HG03342 (cell line): ENCODE measurements at regions not wholly inside any gene's neighbourhood (a gene's known extent, or its start where the extent isn't known, plus 50 kb on each side); places are given as distances from the start of the nearest gene placed in this dataset.
"Not testable (repeated sequence)": the region's sequence is repeated elsewhere in the genome, so short reads cannot be mapped to it uniquely, and the experiment has no call there.

Experiments
- ATAC-seq: cut with Tn5 transposase; IDR thresholded peaks from one replicate; pipeline ENCODE4 v1.9.1; 2021; ENCODE audit warnings: mild to moderate bottlenecking, moderate library complexity; ENCODE audit not compliant: unreplicated experiment

DNA sequence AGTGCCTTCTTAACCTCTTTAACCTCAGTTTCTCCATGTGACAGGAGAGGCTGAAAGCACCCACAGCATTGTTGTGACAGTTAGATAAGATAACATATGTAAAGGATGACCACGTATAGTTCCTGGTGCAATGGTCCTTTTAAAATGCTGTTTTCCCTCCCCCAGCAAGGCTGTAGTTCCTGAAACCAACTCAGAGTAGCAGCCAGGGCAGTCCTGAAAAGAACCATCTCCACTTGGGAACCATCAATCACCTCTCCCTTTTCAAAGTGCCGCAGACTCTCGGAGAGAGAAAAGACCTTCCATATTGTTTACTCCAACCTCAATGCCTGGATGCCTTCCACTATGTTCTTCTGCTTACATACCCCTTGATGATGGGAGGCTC lies 158.8 kb downstream of the DDX1 start:
- ATAC-seq, result no peak

DNA sequence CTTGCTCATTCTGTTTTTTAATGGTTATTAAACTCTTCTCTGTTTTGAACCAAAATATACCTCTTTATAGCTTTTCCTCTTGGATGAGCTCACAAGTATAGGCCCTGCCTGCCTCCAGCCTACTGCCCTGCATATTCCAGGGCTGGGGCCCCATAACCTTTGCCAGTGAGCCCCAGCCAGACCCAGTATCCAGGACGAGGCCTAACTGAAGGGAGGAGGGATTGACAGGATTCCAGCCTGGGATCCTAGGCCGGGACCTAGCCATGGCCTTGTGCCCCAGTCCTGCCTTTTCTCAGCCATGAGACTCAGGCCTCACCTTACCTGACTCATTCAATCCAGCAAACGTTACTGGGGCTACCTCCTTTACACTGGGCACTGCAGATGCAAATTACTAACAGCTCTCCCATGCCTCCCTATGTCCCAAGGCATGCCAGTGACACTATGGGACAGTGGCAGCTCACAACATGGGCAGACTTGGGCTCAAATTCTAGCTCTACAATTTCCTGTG lies 159.2 kb downstream of the DDX1 start:
- ATAC-seq, result no peak

DNA sequence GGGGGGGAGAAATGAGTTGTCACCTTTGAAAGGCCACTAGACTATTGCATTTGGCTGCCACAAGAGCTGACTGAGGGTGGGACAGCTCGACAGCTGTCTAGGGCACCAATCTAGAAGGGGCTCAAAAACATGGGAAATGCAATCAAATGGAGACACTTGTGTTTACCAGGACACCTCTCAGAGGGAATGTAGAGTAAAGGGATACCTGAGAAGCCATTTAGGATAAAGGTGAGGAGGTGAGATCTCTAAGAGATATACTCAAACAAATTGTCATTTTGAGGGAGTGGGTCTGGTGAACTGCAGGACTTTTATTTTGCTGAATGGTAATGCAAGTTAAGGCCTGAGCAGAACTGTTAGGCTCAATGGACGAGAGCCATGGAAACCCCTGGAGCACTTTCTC lies 159.8 kb downstream of the DDX1 start:
- no peak for ATAC-seq

- ATAC-seq, result no peak
These were observed 161.0 kb downstream of the DDX1 start for GRCh38 chr2:15752552-15753232.

DNA sequence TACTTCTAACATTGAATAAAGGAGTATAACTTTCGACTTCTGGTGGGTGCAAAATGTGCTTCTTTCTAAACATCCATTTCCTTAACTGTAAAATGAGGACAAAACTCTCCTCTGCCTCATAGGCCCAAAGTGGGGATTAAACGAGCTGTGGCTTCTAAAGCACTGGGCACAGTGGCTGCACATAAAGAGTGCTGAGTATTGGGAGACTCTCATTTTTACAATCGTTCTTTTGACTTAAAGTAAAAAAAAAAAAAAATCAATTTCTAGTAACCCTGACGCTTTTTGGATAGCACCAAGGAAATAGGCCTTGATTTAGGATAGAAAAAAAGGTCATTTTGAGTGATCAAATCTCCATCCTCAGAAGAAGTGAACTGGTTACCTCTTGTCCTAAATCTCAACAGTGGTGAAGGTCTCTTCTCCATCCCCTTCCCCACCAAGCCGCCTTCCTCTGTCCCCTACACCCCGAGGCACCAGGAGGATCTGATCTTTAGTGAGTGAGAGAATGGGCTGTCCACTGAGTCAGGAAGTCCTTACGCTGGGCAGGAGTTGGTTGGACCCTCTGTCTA lies 161.6 kb downstream of the DDX1 start:
- ATAC-seq, result no peak

- no peak for ATAC-seq
These were observed 162.4 kb downstream of the DDX1 start for GRCh38 chr2:15753811-15754702.

DNA sequence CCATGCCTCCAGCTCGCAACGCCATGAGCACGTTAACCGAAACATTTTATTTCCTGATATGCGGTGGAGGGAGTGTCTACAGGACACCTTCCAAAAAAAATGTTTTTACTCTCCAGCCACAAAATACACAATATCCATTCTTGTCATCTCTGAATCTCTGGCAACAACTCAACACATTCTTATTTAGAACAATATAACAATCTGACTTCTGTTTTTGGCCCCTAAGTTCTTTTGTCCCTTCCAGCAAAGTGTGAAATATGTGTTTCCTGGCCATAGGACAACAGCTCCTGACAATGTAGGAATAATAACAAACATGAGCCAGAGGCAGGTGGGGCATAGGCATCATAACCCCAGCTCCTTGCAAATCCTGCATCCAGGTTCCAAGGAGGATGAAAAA lies 163.0 kb downstream of the DDX1 start:
- ATAC-seq, result no peak

- no peak for ATAC-seq
These were observed 163.9 kb downstream of the DDX1 start for GRCh38 chr2:15755528-15755927.

DNA sequence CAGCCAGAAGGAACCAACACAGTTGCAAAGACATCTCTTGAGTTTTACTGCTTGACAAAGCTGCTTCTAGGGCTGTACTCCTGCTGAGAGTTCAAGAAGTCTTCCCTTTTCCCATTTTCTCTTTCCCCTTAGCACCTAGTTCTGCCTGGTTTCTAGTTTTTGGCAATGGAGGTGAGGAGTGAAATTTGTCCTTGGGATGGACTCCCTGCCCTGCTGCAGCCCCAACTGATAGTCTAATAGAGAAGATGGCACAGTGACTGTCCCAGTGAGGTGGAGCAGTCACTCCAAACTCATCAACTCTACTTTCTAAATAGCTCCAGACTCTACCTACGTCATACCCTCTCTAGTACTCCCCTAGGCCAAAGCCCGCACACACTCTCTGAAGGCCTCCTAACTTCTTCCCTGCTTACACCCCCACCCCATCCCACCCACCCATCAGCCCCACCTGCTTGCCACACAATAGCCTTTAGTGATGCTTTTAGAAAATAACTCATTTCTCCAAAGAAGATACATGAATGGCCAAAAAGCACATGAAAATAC lies 164.4 kb downstream of the DDX1 start:
- ATAC-seq, result no peak

GRCh38 chr2:15756882-15757819 lies 165.5 kb downstream of the DDX1 start:
- ATAC-seq, result no peak

- no peak for ATAC-seq
These were observed 166.3 kb downstream of the DDX1 start for GRCh38 chr2:15757820-15758586.

DNA sequence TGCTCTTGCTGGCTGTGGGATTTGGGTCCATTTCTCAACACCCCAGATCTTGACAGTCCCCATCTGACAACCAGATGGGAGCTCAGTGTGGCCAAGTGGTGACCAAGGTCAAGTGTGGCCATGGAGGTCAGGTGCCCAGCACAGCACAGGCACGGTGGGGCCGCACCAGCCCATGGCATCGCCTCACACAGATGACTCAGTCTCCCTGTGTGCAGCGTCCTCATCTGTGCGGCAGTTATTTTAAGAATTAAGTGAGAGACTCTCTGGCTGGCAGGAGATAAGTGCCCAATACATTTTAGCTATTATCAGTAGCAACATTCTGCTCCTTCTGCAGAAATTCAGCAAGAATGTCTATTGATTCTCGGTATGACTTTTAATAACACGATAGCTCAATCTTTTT lies 167.2 kb downstream of the DDX1 start:
- ATAC-seq, result no peak

DNA sequence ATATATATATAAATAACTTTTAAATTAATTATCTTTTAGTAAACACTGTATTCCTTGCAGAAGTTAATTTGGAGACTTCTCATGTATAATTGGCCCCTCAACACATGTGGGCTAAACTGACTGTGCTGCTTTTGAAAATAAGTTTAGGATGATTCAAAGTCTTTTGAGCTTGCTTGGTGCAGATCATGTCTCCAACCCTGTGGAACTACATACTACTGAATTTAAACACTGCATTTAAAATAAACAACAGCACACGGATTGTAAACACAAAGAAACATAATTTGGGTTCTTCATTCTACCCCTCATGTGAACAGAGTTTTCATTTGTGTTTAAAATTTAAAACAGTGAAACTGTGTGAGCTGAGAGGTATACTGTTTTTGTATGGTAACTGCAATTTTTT lies 167.7 kb downstream of the DDX1 start:
- ATAC-seq, result no peak

DNA sequence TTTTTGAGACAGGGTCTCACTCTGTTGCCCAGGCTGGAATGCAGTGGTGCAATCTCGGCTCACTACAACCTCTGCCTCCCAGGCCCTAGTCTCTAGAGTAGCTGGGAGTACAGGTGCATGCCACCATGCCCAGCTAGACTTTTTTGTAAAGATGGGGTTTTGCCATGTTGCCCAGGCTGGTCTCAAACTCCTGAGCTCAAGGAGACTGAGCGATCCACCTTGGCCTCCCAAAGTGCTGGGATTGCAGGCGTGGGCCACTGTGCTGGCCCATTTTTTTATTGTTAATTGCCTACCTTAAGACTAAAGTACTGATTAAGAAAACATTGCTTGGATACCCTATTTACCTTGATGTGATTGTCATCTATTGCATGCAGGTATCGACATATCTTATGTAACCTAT lies 168.1 kb downstream of the DDX1 start:
- not testable (repeated sequence) for ATAC-seq

GRCh38 chr2:15760232-15760910 lies 168.7 kb downstream of the DDX1 start:
- no peak for ATAC-seq

- no peak for ATAC-seq
These were observed 169.4 kb downstream of the DDX1 start for GRCh38 chr2:15761056-15761455.

DNA sequence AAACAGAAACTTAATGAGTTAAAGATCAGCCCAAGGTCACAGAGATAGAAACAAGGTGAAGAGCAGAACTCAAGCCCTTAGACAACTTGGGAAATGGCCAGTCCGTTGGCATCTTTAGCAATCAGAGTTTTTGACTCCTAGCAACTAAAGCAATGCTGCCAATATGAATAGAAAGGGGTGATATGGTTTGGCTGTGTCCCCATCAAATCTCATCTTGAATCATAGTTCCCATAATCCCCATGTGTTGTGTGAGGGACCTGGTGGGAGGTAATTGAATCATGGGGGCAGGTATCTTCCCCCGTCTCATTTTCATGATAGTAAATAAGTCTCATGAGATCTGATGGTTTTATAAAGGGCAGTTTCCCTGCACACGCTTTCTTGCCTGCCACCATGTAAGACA lies 170.2 kb downstream of the DDX1 start:
- no peak for ATAC-seq

DNA sequence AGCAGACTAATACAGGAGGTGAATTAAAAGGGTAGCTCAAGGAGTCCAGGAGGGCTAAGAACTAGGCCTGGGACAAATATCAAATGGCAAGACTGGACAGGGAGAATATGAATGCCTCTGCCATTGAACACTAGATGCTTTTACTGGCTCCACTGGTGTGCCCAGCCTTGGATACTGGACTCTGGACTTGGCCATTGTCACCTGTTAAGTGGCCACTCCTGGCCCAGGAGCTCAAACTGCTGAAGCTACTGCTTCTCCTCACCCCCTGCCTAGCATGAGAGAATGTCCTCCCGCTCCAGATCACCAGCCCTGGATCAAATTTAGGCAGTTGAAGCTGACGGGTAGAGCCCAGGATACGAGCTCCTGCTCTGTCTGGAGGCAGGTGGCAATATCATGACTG lies 170.8 kb downstream of the DDX1 start:
- no peak for ATAC-seq
